ENCODE measurements at regions not wholly inside any gene's neighbourhood (a gene's known extent, or its start where the extent isn't known, plus 50 kb on each side); places are given as distances from the start of the nearest gene placed in this dataset.
A peak's percentile ranks its signal among the peaks of the same experiment; 100 is the strongest.

- Mint-ChIP-seq H3K27ac (no peak overlapping the region), H3K36me3 (no peaks in the 10 kb centered on the region)
These were observed 58.1 kb downstream of the KLF4 start for GRCh38 chr9:107431461-107431860.

GRCh38 chr9:107430071-107430470, 59.5 kb downstream of the KLF4 start:
- H3K36me3 Mint-ChIP-seq: peaks cover 0 to 4% of the 10 kb centered on the region in 2 donors
- ATAC-seq (no peak), DNase-seq (ENCODE audit: low spot score in 2 of 2) (no peak)
- H3K9me3 Mint-ChIP-seq: no peaks in the 10 kb centered on the region
- no peak overlapping the region for H3K27ac Mint-ChIP-seq

More at GRCh38 chr9:107431461-107431860, 58.1 kb downstream of the KLF4 start:
- no peaks in the 10 kb centered on the region for H3K9me3 Mint-ChIP-seq
- DNase-seq (ENCODE audit: low spot score in 2 of 2) (no peak), ATAC-seq (no peak)

- no peak for ATAC-seq
- Mint-ChIP-seq H3K9me3 (no peaks in the 10 kb centered on the region), H3K36me3 (peaks cover 0 to 7% of the 10 kb centered on the region in 2 donors), H3K27ac (no peak overlapping the region)
- no peak for DNase-seq (ENCODE audit: low spot score in 2 of 2)
These were observed 63.4 kb downstream of the KLF4 start for GRCh38 chr9:107426126-107426525.

DNA sequence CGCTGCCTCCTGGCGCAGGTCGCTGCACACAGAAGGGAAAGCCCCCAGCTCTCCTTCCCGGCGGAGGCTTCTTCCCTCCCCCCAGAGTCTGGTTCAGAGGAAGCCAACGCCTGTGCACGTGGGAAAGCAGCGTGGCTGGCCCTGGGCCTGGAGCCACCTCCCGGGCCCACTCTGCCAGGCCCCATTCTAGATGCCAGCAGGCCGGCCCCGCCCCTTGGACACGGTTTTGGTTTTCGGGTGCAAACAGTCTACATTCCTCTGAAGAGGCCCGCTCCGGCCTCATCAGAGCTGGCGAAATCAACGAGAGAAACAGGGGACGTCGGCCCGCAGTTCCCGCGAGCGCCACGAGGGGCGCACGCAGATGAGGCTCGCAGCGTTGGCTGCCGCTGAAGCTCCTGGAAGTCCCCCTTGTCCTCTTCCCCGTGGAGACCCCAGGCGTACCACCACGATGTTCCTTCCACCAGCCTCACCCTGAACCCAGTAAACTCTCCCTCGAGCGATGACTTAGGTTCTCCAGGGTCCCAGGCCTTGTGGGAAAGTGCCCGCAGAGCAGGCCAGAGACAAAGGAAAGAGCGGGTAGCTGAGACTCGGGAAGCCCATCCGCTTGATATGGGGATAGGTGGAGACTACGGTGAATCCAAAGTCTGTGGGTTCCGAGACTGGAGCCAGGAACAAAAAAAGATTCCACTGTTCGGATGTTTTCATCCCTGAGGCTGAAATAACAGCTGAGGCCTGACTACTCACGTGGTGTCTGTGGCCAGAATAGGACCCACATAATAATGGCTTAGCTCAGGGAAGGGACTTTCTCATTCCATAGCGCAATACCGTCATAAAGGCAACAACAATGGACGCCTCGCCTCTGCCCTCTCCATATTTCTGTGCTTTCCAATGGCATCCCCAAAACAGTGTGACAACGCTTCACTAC, 64.2 kb downstream of the KLF4 start:
- DNase-seq (ENCODE audit: low spot score in 2 of 2) (peak; percentile 58 to 73), ATAC-seq (peak; percentile 61 to 82)
- no peak overlapping the region for H3K27ac Mint-ChIP-seq
- peaks cover 0 to 7% of the 10 kb centered on the region in 2 donors for H3K36me3 Mint-ChIP-seq
- no peaks in the 10 kb centered on the region for H3K9me3 Mint-ChIP-seq

DNA sequence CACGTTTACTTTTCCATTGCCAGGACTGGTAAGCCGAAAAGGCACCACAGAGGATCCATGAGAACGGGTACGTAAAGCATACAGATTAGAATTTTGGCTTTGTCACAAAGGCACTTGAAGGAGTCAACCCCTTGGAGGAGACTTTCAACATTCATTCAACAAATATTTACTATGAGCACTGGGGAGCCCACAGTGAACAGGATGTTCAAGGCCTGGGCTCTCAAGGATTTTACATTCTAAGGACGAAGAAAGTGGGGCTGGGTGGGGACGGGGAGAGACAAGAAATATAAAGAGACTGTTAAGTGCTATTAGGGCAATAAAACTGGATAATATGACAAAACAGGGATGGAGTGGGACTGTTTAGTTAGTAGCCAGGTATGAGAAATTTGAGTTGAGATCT, 66.0 kb downstream of the KLF4 start:
- Mint-ChIP-seq H3K27ac (no peak overlapping the region), H3K36me3 (peaks cover 0 to 7% of the 10 kb centered on the region in 2 donors), H3K9me3 (no peaks in the 10 kb centered on the region)
- no peak for ATAC-seq
- no peak for DNase-seq (ENCODE audit: low spot score in 2 of 2)

- Mint-ChIP-seq H3K36me3 (peaks cover 0 to 7% of the 10 kb centered on the region in 2 donors), H3K9me3 (no peaks in the 10 kb centered on the region), H3K27ac (no peak overlapping the region)
- DNase-seq (ENCODE audit: low spot score in 2 of 2) (peak in 1 of 2 donors; percentile 36), ATAC-seq (peak; percentile 50 to 75)
These were observed 67.1 kb downstream of the KLF4 start for GRCh38 chr9:107422189-107423185.

- no peak overlapping the region for H3K27ac Mint-ChIP-seq
- ATAC-seq (no peak), DNase-seq (ENCODE audit: low spot score in 2 of 2) (no peak)
These were observed 79.1 kb downstream of the KLF4 start for GRCh38 chr9:107410420-107410819.

GRCh38 chr9:107409581-107410389, 79.8 kb downstream of the KLF4 start:
- no peak for DNase-seq (ENCODE audit: low spot score in 2 of 2)
- ATAC-seq: no peak
- Mint-ChIP-seq H3K27ac (no peak overlapping the region), H3K36me3 (no peaks in the 10 kb centered on the region), H3K9me3 (no peaks in the 10 kb centered on the region)

More at GRCh38 chr9:107410420-107410819, 79.1 kb downstream of the KLF4 start:
- no peaks in the 10 kb centered on the region for H3K9me3 Mint-ChIP-seq
- no peaks in the 10 kb centered on the region for H3K36me3 Mint-ChIP-seq

DNA sequence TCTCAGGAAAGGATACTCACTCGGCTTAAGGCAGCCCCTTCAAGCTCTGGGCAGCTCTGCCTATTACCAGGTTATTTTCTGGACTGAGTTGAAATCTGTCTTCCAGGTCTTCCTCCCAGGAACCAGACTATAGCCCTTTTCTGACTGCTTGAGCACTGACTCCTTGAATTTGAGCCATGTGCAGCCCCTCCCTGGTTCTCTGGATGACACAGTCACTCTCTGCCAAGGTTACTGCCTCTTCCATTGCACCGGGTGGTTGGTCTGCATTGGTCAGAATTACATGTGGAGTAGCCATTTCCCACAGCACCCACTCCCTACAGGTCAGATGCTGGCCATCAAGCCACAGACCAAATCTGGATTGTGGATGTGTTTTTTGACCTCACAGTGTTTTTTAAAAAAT, 81.9 kb downstream of the KLF4 start:
- ATAC-seq: no peak
- H3K27ac Mint-ChIP-seq: no peak overlapping the region

GRCh38 chr9:107405511-107405910, 84.1 kb downstream of the KLF4 start:
- H3K9me3 Mint-ChIP-seq: peaks cover 0 to 3% of the 10 kb centered on the region in 2 donors
- H3K27ac Mint-ChIP-seq: no peak overlapping the region
- no peak for ATAC-seq
- no peak for DNase-seq (ENCODE audit: low spot score in 2 of 2)
- peaks cover 0 to 5% of the 10 kb centered on the region in 2 donors for H3K36me3 Mint-ChIP-seq

More for the DNA sequence above, 81.9 kb downstream of the KLF4 start:
- DNase-seq (ENCODE audit: low spot score in 2 of 2): no peak
- no peaks in the 10 kb centered on the region for H3K9me3 Mint-ChIP-seq
- H3K36me3 Mint-ChIP-seq: no peaks in the 10 kb centered on the region

GRCh38 chr9:107404736-107405135, 84.8 kb downstream of the KLF4 start:
- Mint-ChIP-seq H3K9me3 (peaks cover 0 to 3% of the 10 kb centered on the region in 2 donors), H3K27ac (no peak overlapping the region), H3K36me3 (peaks cover 0 to 5% of the 10 kb centered on the region in 2 donors)
- ATAC-seq: no peak
- no peak for DNase-seq (ENCODE audit: low spot score in 2 of 2)

DNA sequence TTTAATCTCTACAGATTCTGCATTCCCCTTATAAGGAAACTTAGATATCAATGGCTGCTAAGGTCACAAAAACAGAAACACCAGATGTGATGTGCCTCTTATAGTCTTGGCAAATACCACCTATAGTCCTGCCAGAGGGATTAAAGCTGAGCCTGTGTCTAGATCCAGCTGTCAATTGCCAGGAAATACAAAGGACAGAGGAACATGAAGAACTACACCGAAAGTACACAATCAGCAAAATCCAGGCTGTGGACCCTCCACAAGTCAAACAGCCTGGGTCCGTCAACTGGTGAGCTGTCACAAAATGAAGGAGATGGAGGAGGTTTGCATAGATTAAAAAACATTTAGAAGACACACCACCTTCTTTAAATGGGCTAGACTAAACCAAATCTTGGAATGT, 85.4 kb downstream of the KLF4 start:
- DNase-seq (ENCODE audit: low spot score in 2 of 2) (no peak), ATAC-seq (no peak)
- peaks cover 0 to 3% of the 10 kb centered on the region in 2 donors for H3K9me3 Mint-ChIP-seq
- peaks cover 0 to 5% of the 10 kb centered on the region in 2 donors for H3K36me3 Mint-ChIP-seq
- H3K27ac Mint-ChIP-seq: no peak overlapping the region

GRCh38 chr9:107397076-107398044, 92.2 kb downstream of the KLF4 start:
- DNase-seq (ENCODE audit: low spot score in 2 of 2): no peak
- H3K36me3 Mint-ChIP-seq: peaks cover 0 to 5% of the 10 kb centered on the region in 2 donors
- no peak overlapping the region for H3K27ac Mint-ChIP-seq
- H3K9me3 Mint-ChIP-seq: peaks cover 0 to 3% of the 10 kb centered on the region in 2 donors
- no peak for ATAC-seq

DNA sequence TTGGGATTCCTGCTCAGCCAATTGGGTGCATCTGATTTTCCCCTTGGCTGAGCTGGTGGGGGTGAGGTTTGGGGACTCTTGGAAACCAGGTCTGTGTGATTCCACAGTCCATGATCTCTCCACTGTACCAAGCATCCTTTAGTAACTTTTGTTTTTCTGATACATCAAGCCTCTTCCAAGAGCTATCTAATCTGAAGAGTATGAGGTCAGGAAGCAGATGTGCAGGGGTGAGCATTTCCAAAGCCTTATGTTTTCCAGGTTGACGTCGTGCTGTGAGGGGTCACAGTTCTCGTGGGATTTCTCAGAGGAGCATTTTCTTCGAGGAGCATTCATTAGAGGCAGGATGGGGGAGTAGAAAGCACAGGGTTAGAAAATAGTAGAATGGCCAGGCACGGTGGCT, 95.3 kb downstream of the KLF4 start:
- Mint-ChIP-seq H3K36me3 (no peaks in the 10 kb centered on the region), H3K9me3 (no peaks in the 10 kb centered on the region), H3K27ac (no peak overlapping the region)
- DNase-seq (ENCODE audit: low spot score in 2 of 2): no peak
- ATAC-seq: no peak

GRCh38 chr9:107390778-107391177, 98.8 kb downstream of the KLF4 start:
- no peak for ATAC-seq
- Mint-ChIP-seq H3K27ac (no peak overlapping the region), H3K36me3 (no peaks in the 10 kb centered on the region), H3K9me3 (no peaks in the 10 kb centered on the region)
- no peak for DNase-seq (ENCODE audit: low spot score in 2 of 2)

Data from activated naive CD4-positive, alpha-beta T cell treated with anti-CD3 and anti-CD28 coated beads, Interleukin-2, amount 50 U/mL, for 72 hours (primary cell).